HG02610 (cell line): ENCODE measurements at regions not wholly inside any gene's neighbourhood (a gene's known extent, or its start where the extent isn't known, plus 50 kb on each side); places are given as distances from the start of the nearest gene placed in this dataset.
"Not testable (repeated sequence)": the region's sequence is repeated elsewhere in the genome, so short reads cannot be mapped to it uniquely, and the experiment has no call there.

Source experiments
- ATAC-seq: cut with Tn5 transposase; IDR thresholded peaks from one replicate; pipeline ENCODE4 v1.9.1; 2021; ENCODE audit warnings: mild to moderate bottlenecking, moderate library complexity; ENCODE audit not compliant: unreplicated experiment

DNA sequence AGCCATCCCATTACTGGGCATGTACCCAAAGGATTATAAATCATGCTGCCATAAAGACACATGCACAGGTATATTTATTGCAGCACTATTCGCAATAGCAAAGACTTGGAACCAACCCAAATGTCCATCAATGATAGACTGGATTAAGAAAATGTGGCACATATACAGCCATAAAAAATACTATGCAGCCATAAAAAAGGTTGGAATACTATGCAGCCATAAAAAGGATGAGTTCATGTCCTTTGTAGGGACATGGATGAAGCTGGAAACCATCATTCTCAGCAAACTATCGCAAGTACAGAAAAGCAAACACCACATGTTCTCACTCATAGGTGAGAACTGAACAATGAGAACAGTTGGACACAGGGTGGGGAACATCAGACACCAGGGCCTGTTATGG is 151.5 kb downstream of the PLK2 start:
- not testable (repeated sequence) for ATAC-seq

DNA sequence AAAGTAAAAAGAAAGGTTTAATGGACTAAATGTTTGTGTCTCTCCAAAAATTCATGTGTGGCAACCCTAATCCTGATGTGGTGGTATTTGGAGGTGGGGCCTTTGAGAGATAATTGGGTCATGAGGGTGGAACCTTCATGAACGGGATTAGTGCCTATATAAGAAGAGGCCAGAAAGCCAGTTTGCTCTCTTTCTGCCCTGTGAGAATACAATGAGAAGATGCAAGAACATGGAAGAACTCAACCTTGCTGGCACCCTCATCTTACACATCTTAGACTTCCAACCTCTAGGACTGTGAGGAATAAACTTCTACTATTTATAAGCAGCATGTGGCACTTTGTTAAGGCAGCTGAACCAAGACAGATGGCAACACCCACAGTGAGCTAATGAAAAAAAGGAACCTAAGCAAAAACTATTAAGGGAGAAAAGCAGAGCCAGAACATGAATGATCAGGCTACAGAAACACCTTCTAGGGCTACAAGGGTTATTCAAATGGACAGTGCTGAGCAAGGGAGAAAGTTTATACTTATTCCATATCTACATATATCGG is 159.5 kb downstream of the PLK2 start:
- no peak for ATAC-seq

DNA sequence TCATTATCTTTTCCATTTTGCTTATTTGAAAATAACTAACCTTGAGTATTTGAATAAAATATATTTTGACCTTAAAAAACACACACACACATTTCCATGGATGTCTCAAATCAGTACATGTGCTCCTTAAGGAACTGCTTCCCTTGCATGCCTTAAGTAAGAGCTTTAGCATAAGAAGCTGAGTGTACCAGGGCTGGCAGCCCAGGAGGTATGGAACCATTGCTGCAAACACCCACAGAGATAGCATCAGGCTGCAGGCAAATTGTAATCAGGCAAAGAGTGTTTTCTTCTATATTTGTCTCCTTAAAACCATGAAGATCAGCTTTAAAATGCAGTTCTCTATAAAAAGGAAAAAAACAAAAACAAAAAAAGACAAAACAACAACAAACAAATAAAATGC is 160.6 kb downstream of the PLK2 start:
- no peak for ATAC-seq

DNA sequence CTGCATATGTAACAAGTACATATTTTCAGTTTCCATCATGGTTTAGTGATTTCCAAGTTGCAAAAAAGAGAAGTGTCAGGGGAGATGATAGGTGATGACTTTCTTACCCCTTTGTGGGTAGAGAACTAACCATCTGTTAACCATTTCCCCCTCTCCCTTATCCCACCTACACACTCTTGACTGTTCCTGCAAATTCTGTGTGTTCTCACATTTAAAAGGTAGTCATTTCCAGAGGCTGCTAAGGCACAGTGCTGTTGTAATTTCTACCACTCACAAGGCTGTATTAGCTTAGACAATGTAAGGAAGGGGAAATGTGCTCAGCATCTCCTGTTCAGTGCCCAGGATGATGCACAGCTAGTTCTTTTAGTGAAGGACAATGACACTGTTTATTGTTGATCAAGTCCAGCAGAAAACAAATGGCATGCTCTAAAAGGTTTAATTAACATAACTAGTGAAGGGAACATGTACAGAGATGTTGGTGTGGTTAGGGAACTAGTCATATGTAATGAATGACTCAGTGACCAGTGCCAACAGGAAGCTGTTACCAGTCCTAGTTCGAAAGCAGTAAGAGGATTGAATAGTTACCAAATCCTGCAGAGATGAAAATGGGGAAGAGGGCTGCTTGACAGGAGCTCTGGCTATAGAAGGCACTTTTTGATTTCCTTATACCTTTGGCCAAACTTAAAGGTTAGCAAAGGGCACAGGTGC is 165.1 kb downstream of the PLK2 start:
- ATAC-seq, result peak; percentile 74

DNA sequence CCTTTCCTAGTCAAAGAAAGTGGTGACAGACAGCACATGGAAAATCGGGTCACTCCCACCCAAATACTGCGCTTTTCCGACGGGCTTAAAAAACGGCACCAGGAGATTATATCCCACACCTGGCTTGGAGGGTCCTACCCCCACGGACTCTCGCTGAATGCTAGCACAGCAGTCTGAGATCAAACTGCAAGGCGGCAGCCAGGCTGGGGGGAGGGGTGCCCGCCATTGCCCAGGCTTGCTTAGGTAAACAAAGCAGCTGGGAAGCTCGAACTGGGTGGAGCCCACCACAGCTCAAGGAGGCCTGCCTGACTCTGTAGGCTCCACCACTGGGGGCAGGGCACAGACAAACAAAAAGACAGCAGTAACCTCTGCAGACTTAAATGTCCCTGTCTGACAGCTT is 171.6 kb downstream of the PLK2 start:
- not testable (repeated sequence) for ATAC-seq

DNA sequence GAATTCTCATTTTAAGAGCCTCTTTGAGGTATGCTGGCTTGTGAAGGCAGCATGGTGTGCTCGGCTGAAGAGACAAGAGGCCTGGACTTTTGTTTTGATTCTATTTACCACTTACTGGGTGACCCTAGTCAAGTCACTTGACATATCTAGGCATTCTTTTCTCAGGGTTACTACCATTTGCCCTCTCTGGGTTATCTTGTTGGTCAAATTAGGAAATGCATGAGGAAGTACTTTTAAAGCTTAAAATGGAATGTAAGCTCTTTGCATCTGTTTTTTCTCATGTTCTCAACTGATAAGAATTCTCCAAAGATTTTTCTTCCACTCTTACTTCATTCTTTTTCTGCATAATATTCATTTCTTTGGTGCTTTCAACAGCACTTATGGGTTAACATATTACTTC is 173.1 kb downstream of the PLK2 start:
- ATAC-seq, result no peak

DNA sequence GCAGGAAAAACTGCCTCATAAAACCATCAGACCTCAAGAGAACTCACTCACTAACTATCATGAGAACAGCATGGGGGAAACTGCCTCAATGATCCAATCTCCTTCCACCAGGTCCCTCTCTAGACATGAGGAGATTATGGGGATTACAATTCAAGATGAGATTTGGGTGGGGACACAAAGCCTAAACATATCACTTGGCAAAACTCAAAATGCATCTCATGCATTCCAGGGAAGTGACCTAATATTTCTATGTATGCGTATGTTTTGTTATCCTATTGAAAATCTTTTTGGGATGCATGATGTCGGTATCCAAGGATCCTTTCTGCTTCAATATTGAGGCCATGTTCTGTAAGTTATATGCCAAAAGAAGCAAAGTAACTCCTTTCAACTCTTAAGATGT is 174.0 kb downstream of the PLK2 start:
- ATAC-seq, result no peak

DNA sequence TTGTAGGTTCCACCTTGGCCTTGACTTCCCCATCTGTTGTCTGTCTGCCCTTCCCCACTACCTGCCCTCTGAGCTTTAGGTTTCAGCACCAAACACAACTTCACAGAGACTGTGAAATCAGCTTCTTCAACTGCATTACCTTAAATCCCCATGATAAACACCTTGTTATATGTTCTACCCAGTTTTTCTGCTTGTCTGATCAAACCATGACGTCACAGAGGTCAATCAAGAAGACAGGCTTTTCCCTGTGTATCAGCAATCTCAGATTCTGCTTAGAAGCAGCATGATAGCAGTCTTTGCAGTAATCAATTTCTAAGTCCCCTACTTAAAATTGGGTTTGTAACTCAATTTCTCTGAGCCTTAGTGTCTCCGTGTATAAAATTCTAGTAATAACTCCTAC is 175.0 kb downstream of the PLK2 start:
- no peak for ATAC-seq

DNA sequence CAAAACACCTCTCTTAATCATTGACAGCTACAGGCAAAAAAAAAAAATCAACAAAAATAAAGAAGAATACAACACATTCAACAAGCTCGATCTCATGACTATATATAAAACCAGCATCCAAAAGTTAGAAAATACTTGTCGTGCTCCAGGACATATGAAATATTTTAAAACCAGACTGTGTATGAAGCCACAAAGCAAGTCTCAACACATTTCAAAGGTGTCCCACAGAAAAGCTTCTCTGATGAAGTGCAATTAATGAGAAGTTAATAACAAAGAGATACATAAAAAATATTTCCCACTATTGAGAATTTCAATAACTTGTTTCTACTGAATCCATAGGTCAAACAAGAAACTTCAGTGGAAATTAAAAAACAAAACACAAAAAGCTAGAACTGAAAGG is 178.7 kb downstream of the PLK2 start:
- ATAC-seq, result no peak

DNA sequence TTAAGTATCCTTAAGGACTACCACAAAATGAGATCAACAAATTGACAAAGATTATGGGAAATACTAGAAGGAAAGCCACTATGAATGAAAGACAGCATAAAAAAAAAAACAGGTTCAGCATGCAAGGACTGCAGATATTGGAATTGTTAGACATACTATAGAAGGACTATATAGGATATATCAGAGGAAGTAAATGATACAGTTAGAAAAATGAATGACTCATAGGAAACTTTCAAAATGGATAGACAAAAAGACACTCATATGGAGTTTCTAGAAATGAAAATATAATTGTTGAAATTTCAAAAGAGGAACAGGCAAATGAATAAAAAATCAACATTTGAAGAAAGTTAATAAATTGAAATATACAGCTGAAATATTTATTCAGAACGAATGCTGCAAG is 180.6 kb downstream of the PLK2 start:
- no peak for ATAC-seq

DNA sequence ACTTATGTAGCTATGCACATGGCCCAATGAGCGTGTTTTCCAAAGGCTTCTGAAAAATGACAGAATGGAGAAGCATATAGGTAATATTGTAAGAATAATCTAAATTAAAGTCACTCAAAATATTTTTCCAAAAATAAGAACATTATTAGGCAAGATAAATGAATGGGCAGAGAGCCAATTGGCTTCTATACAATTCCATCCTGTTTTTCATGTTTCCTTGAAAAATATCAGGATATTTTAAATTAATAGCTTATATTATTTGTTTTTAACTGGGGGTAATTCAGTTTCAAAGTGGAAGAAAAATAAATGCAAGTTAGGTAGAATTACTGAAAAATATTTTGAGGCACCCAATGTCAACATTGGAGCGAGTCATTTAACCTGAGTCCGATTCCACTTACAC is 183.5 kb downstream of the PLK2 start:
- ATAC-seq, result no peak

DNA sequence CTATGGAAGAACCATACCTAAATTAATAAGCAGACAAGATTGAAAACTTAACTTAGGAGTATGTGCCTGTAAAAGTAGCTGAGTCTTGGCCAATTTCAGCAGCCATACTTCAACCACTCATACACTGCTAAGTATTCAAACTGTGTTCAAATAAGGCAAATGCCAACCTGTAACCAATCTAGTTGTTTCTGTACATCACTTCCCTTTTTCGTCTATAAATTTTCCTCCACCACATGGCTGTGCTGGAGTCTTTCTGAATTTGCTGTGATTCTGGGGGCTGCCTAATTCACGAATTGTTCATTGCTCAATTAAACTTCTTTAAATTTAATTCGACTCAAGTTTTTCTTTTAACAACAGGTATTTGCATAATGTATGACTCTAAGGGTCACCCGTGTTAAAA is 184.4 kb downstream of the PLK2 start:
- ATAC-seq, result no peak

DNA sequence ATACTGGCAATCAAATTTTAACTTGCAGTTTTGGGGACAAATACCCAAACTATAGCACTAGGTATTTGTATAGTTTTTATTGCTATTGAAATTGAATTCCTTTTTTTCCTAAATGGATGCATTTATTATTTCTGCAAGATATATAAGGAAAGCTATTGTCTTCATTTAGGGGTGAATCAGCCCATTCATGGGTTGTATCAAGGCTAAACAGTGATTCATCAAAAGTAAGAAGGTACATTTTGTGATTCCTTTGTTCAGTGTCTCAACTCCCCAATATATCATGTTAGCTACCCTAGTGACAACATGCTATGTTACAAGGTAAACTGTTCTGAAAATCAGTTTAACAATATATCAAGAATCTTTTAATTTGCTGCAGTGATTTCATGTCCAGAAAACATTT is 185.7 kb downstream of the PLK2 start:
- ATAC-seq, result no peak

DNA sequence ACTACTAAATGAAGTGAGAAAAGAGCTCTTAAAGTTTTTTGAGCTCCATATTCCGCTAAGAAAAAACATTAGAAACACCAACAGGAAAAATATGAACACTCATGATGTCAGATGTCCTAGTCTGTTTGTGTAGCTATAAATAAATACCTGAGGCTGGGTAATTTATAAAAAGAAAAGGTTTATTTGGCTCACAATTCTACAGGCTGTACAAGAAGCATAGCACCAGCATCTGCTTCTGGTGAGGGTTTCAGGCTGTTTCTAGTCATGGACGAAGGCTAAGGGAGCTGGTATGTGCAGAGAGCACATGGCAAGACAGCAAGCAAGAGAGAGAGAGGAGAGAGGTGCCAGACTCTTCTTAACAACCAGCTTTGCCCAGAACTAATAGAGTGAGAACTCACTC is 186.2 kb downstream of the PLK2 start:
- no peak for ATAC-seq

DNA sequence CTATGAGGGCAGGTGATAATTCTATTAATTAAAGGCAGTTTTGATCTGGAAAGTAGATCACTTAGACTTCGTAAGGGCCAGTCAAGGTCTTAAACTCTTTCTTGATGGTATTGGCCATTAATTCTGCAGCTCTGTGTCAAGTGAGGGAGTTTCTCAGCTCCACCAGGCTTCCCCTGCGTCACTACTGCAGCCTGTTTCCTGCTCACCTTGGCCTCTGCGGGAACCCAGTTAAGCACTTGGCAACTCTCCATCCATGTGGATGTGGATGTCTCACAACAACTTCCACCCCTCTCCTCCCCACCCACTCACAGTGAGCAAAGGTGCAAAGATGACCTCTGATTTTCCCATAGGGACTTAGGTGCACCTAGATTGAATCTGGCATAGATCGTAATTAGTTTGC is 191.6 kb downstream of the PLK2 start:
- ATAC-seq, result no peak

DNA sequence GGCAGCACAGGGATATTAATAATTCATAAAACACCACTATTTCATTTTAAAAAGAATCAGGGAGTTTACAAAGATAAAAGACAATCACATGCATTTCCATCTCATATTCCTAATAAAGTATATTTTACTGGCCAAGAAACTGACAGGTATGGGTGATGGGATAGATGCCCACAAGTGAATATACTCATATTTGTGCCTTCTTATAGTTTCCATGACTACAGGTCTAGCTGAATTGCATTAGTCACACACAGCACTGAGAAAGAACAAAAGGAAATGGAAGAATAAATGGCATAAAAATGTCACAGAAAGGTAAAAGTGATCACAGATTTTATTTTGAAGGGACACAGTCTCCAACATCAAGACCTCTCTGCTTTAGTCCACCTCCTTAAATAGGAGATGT is 193.5 kb downstream of the PLK2 start:
- no peak for ATAC-seq

DNA sequence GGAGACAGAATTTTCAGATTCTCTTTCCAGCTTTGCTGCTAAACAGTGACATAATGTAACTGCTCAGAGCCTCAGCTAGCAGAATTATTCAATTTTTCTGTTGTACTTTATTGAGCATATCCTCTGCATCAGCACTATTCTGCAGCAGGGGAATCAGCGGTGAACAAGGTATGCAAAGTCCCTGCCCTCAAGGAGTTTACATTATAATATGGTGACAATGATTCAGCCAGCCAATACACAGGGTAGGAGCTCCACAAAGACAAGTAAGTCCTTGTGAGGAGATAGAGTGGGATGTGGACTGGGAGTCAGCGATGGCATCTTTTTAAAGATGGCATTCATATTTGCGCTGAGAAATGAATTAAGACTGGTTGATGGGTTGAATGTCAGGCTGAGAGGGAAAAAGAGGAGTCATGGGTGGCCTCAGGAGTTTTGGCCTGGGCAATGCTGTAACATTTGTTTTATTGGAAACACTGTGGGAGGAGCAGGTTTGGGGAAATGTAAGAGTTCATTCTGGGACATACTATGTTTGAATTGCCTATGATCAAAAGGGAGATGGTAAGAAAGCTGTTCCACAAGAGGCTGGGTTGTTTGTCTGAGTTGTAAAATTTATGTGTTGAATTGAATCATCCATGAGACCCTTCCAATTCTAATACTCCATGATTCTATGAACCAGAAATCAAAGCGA is 194.5 kb downstream of the PLK2 start:
- no peak for ATAC-seq

DNA sequence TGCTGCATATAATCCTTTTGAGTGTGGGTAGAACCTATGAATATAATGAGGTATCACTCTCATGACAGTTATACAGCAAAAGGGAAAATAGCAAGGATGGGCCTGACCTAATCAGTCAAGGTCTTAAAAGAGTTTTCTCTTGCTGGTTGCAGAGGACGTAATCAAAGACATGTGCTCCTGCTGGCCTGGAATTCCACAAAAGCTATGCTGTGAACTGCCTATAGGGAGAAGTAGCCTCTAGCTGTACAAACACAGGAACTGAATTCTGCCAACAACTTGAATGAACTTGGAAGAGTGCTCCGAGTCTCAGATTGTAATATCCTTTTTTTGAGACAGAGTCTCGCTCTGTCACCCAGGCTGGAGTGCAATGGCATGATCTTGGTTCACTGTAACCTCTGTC is 195.6 kb downstream of the PLK2 start:
- no peak for ATAC-seq

DNA sequence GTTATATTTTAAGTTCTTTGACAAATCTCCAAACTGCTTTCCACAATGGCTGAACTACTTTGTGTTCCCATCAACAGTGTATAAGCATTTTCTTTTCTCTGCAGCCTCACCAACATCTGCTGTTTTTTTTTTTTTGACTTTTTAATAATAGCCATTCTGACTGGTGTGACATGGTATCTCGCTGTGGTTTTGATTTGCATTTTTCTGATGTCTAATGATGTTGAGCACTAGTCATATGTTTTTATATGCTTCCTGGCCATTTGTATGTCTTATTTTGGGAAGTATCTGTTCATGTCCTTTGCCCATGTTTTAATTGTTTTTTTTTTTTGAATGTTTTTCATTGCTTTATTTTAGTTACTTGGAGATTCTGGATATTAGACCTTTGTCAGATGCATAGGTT is 196.6 kb downstream of the PLK2 start:
- no peak for ATAC-seq

DNA sequence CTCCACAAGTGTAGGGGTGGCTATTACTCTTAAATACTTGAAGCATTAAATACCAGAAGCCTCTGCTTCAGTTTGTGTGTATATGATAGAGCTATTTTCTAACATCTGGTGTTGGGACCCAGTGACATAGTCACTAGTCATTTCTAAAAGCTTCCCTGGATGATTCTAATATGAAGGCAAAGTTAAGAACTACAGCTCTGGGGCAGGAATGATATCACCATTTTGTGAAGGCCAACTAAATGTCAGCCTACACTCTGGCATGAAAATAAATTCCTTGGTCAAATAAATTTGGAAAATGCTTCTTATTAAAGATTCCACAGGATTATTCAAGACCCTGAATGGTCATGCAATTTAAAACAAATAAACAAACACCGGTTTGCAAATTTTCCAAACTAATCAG is 197.7 kb downstream of the PLK2 start:
- ATAC-seq, result no peak

DNA sequence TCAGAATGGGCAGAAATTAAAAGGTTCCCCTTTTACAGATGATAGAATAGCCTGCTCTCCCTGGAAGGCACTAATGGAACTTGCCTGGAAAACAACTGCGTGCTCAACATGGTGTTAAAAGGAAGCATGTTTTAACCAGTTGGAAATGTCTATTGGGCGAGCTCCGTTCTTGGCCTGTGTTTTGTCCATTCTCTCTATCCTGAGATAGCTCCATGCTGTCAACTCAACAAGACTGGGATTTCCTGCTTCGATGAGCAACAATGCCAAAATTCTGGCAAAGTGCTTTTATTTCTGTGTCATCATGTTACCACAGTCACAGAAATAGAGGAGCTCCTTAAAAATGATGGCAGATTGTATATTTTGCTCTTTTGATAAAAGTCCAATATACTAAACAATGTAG is 198.3 kb downstream of the PLK2 start:
- no peak for ATAC-seq

DNA sequence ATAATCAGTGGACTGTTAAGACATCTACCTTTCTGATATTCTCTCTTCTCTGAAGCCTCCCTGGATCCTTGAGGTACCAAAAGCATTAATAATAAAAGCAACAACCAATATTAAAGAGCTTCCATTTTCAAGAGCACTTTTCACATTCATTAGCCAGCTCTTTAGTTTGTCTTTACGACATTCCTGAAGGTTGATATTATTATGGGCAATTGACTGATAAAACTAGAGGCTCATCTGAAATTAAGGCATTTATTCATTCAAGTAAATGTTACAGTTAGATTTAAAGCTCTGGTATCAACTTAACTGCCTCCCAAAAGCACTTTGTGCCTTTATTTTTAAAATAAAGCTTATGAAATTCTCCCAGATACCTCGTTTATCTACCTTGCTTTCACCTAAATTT is 199.6 kb downstream of the PLK2 start:
- ATAC-seq, result no peak
